ENCODE measurements at regions not wholly inside any gene's neighbourhood (a gene's known extent, or its start where the extent isn't known, plus 50 kb on each side); places are given as distances from the start of the nearest gene placed in this dataset.
A peak's percentile ranks its signal among the peaks of the same experiment; 100 is the strongest.

- no peak for DNase-seq (ENCODE audit: low spot score)
Measured at GRCh38 chr12:91622037-91622436, 439.4 kb upstream of the DCN start.

GRCh38 chr12:91620992-91621391, 438.4 kb upstream of the DCN start:
- no peak for DNase-seq (ENCODE audit: low spot score)

DNA sequence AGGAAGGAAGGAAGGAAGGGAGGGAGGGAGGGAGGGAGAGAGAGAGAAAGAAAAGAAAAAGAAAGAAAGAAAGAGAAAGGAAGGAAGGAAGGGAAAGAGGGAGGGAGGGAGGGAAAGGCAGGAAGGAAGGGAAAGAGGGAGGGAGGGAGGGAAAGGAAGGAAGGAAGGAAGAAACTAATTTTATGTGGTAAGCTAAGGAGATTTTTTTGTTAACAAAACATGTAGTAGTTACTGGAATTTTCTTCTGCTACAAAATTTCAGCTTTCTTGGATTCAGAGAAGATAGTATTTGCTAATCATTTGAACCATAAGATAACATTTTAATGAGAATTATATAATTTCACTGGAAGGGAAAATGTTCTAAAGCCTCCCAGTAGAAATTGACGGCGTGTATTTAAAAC, 437.8 kb upstream of the DCN start:
- no peak for DNase-seq (ENCODE audit: low spot score)

DNA sequence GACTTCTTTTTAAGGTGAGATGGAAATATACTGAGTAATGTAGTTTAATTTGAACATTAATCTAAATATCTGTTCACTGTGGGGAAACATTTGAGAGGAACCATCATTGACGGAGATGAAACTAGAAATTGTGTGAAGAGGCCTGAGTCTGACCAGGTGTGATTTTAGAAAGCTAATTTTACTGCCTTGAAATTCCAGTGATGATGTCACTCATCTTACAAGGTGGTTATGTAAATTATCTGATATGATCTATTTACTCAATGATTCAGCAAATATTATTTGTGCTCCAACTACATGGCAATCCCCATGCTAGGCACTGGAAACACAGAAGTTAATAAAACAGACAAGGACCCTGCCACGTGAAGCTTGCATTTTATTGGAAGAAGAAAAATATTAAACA, 435.7 kb upstream of the DCN start:
- no peak for DNase-seq (ENCODE audit: low spot score)

- DNase-seq (ENCODE audit: low spot score), result no peak
Measured at GRCh38 chr12:91617818-91618217, 435.2 kb upstream of the DCN start.

- DNase-seq (ENCODE audit: low spot score), result no peak
Measured at GRCh38 chr12:91616416-91616815, 433.8 kb upstream of the DCN start.

DNA sequence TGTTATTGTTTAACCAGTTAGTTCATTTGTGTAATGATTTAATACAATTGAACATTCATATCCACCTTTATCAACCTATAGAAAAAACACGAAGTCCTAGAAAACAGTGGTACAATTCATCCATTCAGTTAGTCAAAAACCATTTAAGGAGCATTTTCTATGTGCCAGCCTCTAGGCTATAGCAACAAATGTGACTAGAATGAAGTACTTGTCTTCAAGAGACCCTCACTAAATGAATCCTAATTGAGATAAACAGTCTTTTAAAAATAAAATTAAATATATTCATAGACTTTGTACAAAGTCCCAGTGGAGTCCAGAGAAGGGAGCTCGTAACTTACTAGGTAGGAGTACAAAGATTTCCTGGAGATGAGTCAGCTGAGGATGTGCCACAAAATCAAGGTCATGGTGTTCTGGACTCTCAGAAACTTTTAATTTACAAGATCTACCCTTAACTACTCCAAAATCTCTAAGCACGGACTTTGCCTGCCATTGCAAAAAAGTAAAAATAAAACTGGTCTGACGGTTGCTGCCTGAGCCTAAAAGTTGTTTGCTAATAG, 430.7 kb upstream of the DCN start:
- DNase-seq (ENCODE audit: low spot score), result no peak

GRCh38 chr12:91610561-91610960, 427.9 kb upstream of the DCN start:
- DNase-seq (ENCODE audit: low spot score), result peak; percentile 3

DNA sequence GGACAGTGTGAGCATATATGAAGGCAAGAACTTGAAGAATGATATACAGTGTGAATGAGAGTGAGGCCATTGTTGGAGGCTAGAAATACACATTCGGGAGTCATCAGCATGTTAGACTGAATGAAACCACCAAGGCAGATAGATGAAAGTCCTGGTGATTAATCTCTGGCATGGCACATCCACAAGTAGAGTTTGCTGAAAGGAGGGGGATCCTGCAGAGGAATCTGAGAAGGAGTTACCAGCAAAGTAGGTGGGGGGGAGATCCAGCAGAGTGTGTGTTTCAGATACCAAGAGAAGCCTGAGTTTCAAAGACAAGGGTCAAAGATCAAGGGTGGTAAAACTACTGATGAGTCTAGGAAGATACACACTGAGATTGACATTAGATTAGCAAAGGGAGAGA, 426.7 kb upstream of the DCN start:
- DNase-seq (ENCODE audit: low spot score), result no peak

- DNase-seq (ENCODE audit: low spot score), result no peak
Measured at GRCh38 chr12:91608542-91608941, 425.9 kb upstream of the DCN start.

DNA sequence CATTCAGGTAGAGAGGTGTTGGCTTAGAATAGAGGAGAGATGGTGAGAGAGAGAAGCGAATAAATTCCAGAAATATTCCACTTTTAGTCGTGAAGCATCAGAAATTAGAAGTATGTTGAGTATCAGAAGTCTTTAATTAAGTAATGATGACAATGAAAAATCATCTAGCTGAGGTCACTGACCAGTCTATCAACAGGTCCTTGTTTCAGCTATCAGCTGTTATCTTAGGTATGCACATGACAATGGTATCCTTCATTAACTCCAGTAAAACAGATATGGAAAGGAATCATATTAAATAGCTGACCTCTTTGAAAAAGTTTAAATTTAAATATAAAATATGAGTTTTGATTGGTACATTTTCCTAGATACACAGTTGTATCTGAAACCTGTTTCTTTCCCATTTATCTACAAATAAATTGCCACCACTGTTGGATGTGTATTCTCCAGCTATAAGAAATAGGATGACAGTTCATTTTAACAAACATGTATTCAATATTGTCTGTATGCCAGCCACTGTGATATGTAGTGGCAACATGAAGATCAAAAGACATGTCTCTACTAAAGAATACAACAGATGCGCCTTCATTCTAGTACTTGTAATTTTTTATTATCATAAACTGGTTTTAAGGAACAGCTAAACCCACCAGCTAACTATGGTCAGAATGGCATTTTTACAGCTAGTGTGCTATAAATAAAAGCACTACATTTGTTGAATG, 424.2 kb upstream of the DCN start:
- DNase-seq (ENCODE audit: low spot score), result no peak

- DNase-seq (ENCODE audit: low spot score), result no peak
Measured at GRCh38 chr12:91604897-91605296, 422.3 kb upstream of the DCN start.

GRCh38 chr12:91603060-91603459, 420.4 kb upstream of the DCN start:
- DNase-seq (ENCODE audit: low spot score), result no peak

DNA sequence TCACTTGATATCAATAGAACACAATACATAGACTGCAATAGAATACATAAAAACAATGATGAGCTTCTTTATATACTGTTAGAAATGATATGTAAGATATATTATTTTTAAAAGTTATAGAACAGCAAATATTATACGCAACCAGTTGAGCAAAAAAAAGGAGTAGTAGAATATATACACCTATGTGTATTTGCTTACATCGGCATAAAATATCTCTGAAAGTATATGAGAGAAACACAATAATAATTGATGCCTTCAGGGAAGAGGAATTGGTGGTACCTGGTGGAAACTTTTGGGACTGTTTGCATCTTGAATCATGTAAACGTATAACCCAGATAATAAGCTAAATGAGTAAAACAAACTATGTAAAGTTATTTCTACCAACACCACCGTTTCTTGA, 418.4 kb upstream of the DCN start:
- DNase-seq (ENCODE audit: low spot score), result no peak

DNA sequence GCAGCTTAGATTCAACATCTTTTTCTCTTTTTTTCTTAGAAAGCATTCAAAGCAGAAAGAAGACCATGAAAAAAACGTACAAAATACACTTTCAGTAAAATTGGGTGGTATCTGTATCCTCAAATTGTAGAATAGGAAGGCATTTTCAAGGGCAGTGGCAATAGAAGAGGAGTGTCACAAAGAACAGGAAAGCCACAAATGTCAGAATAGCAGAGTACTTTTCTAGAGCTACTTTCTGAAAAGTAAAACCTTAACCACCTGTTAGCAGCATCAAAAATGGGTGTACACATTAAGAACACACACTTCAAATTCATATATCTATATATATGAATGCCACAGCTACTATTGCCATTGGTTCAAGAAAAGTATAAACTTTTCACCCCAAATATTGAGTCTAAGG, 412.1 kb upstream of the DCN start:
- no peak for DNase-seq (ENCODE audit: low spot score)

- DNase-seq (ENCODE audit: low spot score), result no peak
Measured at GRCh38 chr12:91591639-91591987, 409.0 kb upstream of the DCN start.

DNA sequence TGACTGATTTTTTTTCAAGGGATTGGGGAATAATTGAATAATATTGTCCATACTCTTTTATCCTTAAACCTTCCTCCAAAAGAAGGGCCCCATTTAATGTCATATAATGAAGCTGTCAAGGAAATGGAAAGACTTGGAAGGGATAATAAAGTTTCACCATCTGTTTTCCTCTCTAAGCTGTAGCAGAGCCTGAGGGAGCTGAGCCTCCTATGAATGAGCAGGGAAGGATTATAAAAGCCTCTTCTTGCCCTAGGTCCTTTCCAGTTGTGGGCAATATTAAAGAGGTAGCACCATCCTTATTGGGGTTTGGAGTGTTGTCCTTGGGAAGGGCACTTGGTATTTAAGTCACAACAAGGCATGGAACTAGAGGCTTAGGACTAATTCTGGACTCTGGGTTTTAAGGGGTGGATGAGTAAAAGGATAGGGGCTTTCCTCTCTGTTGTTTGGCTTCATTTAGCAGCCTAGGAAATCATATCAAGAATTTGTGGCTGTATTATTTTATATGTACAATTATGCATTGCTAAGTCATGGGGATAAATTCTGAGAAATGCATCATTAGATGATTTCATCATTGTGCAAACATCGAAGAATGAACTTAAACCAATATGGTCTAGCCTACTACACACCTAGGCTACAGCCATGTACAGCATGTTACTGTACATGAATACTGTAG, 408.5 kb upstream of the DCN start:
- DNase-seq (ENCODE audit: low spot score), result no peak

DNA sequence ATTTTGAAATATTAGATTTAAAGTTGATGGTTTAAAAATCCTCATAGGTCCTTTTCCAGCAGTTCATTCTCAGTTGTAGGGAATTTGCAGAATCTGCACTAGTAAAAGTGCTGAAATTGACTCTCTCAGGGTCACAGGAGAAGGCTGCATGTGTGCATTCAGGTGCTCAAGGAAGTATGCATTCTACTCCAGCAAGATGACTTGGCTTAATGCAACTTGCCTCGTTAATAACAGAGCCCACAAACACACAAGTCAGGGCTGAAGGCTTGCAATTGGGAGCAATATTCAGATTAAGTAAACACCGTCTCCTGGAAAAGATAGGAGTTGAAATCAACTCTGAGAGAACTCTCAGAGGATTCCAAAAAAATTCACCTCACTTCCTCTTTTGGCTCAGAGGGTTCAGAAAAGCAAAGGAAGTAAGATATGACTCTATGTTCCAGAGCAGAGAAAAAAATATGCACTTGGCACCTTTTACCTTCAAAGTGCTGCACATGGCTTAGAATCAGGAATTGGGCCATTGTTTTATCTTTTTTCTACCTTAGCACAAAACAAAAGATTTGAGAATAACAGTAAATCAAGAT, 406.3 kb upstream of the DCN start:
- no peak for DNase-seq (ENCODE audit: low spot score)

DNA sequence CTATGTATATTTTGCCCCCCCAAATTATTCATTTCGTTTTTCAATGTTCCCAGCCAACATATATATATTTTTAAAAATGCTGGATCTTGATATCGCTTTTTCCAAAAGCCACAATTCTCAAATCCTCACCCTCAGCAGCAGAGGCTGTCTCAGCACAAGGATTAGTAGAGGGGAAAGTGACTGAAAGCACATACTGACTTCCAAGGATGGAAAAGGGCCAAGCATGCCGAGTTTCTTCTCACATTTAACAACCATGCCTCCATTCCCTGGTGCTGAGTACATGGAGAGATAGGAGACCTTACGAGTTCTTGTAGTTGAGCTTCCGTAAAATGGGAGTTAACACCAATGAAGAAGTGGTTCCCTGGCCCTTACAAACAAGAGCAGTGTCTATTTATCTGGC, 403.4 kb upstream of the DCN start:
- no peak for DNase-seq (ENCODE audit: low spot score)

GRCh38 chr12:91582811-91583210, 400.2 kb upstream of the DCN start:
- DNase-seq (ENCODE audit: low spot score), result no peak

DNA sequence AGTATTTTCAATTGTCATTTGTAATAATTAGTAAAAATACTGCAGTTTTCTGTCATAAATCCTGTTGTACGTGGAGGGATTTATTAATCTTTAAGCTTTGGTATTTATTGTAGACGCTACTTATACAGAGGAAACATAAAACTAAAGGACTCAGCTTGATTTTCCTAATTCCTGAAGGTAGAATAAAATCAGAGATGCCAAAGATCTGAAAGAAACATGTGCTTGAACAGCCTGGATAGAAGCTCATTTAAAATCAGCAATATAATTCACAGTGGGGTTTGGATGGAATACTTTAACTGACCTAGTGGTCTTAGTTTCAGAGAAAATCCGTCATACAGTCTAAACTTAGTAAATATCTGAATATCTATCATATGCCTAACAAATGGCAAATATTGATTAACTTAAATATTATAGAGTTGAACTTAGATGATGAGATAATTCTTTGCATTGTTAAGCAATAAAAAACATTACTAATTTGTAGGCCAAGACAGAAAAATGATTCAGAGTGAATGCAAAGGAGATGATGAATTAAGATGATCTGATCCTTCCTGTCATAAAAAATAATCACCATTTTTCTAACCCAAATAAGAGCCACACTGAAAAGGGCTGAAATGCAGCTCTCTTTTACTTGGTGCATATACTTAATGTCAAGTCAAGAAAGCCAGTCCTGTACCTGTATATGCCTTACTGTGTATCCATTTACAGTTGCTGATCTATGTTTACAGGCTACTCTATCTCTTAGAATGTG, 397.1 kb upstream of the DCN start:
- peak; percentile 24 for DNase-seq (ENCODE audit: low spot score)

All from RKO (cell line).